SU-DHL-6 (cell line): ENCODE measurements at regions not wholly inside any gene's neighbourhood (a gene's known extent, or its start where the extent isn't known, plus 50 kb on each side); places are given as distances from the start of the nearest gene placed in this dataset.

Experiments used
- EZH2phosphoT487 ChIP-seq: fragments of 200-600 bp; sonication (generic), shearing (Covaris generic); conservative IDR thresholded peaks from 2 replicates; pipeline ENCODE4 v1.6.1; 2018; ENCODE audit warnings: mild to moderate bottlenecking, antibody characterized with exemption, low read length, moderate library complexity, mixed read lengths
- TF ChIP-seq, protein P1 (sequence below): fragments of 200-600 bp; sonication (generic); IDR thresholded peaks from one replicate; pipeline ENCODE4 v1.5.1; 2017; ENCODE audit warnings: antibody characterized with exemption, mild to moderate bottlenecking, low read length, moderate library complexity; ENCODE audit not compliant: insufficient read depth, poor library complexity, severe bottlenecking

DNA sequence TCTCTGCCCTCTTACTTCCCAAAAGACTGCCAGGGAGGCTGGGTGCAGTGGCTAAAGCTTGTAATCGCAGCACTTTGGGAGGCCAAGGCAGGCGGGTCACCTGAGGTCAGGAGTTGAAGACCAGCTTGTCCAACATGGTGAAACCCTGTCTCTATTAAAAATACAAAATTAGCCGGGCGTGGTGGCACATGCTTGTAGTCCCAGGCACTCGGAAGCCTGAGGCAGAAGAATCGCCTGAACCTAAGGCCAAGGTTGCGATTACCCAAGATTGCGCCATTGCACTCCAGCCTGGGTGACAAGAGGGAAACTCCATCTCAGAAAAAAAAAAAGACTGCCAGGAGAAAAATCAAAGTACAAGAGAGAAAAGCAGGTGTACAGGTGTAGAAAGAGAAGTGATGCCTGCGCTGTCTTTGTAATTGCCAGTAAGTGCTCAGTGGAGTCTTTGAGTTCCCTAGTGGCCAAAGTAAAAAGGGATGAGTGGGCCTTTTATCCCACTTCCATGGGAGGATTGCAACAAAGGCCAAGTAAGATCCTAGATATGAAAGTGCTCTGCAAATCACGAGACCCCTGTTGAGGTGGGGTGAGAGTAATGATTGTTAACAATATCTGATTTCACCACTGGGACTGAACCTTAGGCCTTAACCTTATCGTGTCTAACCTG, 94.7 kb upstream of the WNT4 start:
- TF ChIP-seq, protein P1, sequence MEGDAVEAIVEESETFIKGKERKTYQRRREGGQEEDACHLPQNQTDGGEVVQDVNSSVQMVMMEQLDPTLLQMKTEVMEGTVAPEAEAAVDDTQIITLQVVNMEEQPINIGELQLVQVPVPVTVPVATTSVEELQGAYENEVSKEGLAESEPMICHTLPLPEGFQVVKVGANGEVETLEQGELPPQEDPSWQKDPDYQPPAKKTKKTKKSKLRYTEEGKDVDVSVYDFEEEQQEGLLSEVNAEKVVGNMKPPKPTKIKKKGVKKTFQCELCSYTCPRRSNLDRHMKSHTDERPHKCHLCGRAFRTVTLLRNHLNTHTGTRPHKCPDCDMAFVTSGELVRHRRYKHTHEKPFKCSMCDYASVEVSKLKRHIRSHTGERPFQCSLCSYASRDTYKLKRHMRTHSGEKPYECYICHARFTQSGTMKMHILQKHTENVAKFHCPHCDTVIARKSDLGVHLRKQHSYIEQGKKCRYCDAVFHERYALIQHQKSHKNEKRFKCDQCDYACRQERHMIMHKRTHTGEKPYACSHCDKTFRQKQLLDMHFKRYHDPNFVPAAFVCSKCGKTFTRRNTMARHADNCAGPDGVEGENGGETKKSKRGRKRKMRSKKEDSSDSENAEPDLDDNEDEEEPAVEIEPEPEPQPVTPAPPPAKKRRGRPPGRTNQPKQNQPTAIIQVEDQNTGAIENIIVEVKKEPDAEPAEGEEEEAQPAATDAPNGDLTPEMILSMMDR, result no peak
- TF ChIP-seq EZH2phosphoT487, result no peak
